Caco-2 (cell line): ENCODE measurements at regions not wholly inside any gene's neighbourhood (a gene's known extent, or its start where the extent isn't known, plus 50 kb on each side); places are given as distances from the start of the nearest gene placed in this dataset.

Source experiments
- BruUV-seq: library from RNA; stranded (reverse); fragments of 400-500 nt; replicated peaks from 2 replicates; lab custom pipeline; 2021; lab: Mats Ljungman, UMichigan
- CTCF ChIA-PET: fragments of 300-600 bp; sonication (Branson Sonifier 250); formaldehyde crosslinking; loops from one replicate; lab custom pipeline; 2022; ENCODE audit warnings: antibody characterized with exemption; lab: Charles Lee
- POLR2A ChIA-PET: fragments of 300-600 bp; sonication (Branson Sonifier 250); formaldehyde crosslinking; loops from one replicate; lab custom pipeline; 2022; ENCODE audit warnings: antibody characterized with exemption; lab: Charles Lee
- DNase-seq, 2 experiments: peaks; one replicate each; pipeline versions ENCODE4 v3.0.0 to v3.0.0-alpha.2; 2020 to 2022
- H3K27me3 ChIP-seq: replicated peaks from 2 replicates; pipeline ENCODE4 v1.6.0; 2011; ENCODE audit warnings: low read length; ENCODE audit not compliant: control insufficient read depth, insufficient read depth
- H3K36me3 ChIP-seq: 2 replicates; pipeline ENCODE4 v1.5.1; 2011; ENCODE audit warnings: low read length; ENCODE audit not compliant: control insufficient read depth, insufficient read depth
- H3K4me1 ChIP-seq: fragments of 250-450 bp; sonication (Bioruptor Pico); 2 replicates; pipeline ENCODE4 v1.5.1; 2020; ENCODE audit warnings: mild to moderate bottlenecking
- H3K4me3 ChIP-seq: 2 replicates; pipeline ENCODE4 v1.5.1; 2011; ENCODE audit warnings: low read depth, mild to moderate bottlenecking, control low read depth, low read length
- H3K9me3 ChIP-seq: fragments of 250-450 bp; sonication (Bioruptor Pico); 2 replicates; pipeline ENCODE4 v1.5.1; 2020; ENCODE audit warnings: mild to moderate bottlenecking, moderate library complexity
- H3K27ac Mint-ChIP-seq: one replicate; pipeline ENCODE4 v1.8.0; 2022; ENCODE audit warnings: mixed read lengths; ENCODE audit not compliant: unreplicated experiment
- H3K27me3 Mint-ChIP-seq: one replicate; pipeline ENCODE4 v1.8.0; 2022; ENCODE audit warnings: mixed read lengths; ENCODE audit not compliant: insufficient read depth, unreplicated experiment
- H3K36me3 Mint-ChIP-seq: one replicate; pipeline ENCODE4 v1.8.0; 2022; ENCODE audit warnings: mild to moderate bottlenecking, mixed read lengths; ENCODE audit not compliant: insufficient read depth, unreplicated experiment
- H3K4me1 Mint-ChIP-seq: one replicate; pipeline ENCODE4 v1.8.0; 2022; ENCODE audit warnings: low read depth, mixed read lengths; ENCODE audit not compliant: unreplicated experiment
- H3K4me3 Mint-ChIP-seq: one replicate; pipeline ENCODE4 v1.8.0; 2022; ENCODE audit warnings: mild to moderate bottlenecking, moderate library complexity, mixed read lengths; ENCODE audit not compliant: unreplicated experiment
- H3K9me3 Mint-ChIP-seq: one replicate; pipeline ENCODE4 v1.8.0; 2022; ENCODE audit warnings: mixed read lengths; ENCODE audit not compliant: unreplicated experiment
- CTCF ChIP-seq, 2 experiments: fragments of 200-600 bp in 1 of 2; IDR thresholded peaks; 1 replicate in 1 of 2; 2 replicates in 1 of 2; pipeline versions ENCODE4 v1.5.1 to v1.8.0; 2011 to 2022; ENCODE audit warnings: antibody characterized with exemption in 1 of 2, control low read depth in 1 of 2, inconsistent platforms in 1 of 2, low read depth in 1 of 2, low read length in 1 of 2, mild to moderate bottlenecking in 1 of 2, moderate library complexity in 1 of 2; ENCODE audit not compliant: insufficient read depth in 1 of 2, severe bottlenecking in 1 of 2, unreplicated experiment in 1 of 2
- intact Hi-C: fragments of 100-400 bp; cut with micrococcal nuclease; formaldehyde crosslinking; loops from one replicate; pipeline ENCODE4 v1.10.0; 2022; ENCODE audit not compliant: unreplicated experiment

- 0 out of 2 replicates have a peak, but pooled peaks cover 5% of the 10 kb centered on the region for H3K4me1 ChIP-seq
- ChIA-PET POLR2A (no interaction called here), CTCF (interaction anchor here (0.8 to 1.6 kb wide), 5 partner anchors 29 to 767 kb away, joined by 3 to 9 read pairs (median 7); no protein-coding TSS in a partner anchor)
- BruUV-seq: no TSS peak
- Mint-ChIP-seq H3K4me1 (no peaks in the 10 kb centered on the region), H3K9me3 (no peaks in the 10 kb centered on the region), H3K27me3 (no peaks in the 10 kb centered on the region), H3K4me3 (no peak overlapping the region), H3K36me3 (no peaks in the 10 kb centered on the region), H3K27ac (no peak overlapping the region)
- H3K4me3 ChIP-seq: no peak overlapping the region
- no peaks in the 10 kb centered on the region for H3K9me3 ChIP-seq
- no peak for TF ChIP-seq CTCF (IDR thresholded peaks at IDR 0.05; ENCODE audit: insufficient read depth in 1 of 2, low read depth in 1 of 2, low read length in 1 of 2, severe bottlenecking in 1 of 2, unreplicated experiment in 1 of 2)
- intact Hi-C loops: no loop called here
- H3K27me3 ChIP-seq: no peaks in the 10 kb centered on the region
- no peaks in the 10 kb centered on the region for H3K36me3 ChIP-seq
- no peak for DNase-seq
These were observed 82.8 kb downstream of the HRH4 start for GRCh38 chr18:24543086-24543794.

GRCh38 chr18:24543795-24544498 lies 83.5 kb downstream of the HRH4 start:
- Histone ChIP-seq H3K36me3 (no peaks in the 10 kb centered on the region), H3K9me3 (no peaks in the 10 kb centered on the region), H3K4me1 (no peaks in the 10 kb centered on the region), H3K27me3 (no peaks in the 10 kb centered on the region), H3K4me3 (no peak overlapping the region)
- Mint-ChIP-seq H3K4me1 (no peaks in the 10 kb centered on the region), H3K27me3 (no peaks in the 10 kb centered on the region), H3K36me3 (no peaks in the 10 kb centered on the region), H3K9me3 (no peaks in the 10 kb centered on the region), H3K27ac (no peak overlapping the region), H3K4me3 (no peak overlapping the region)
- POLR2A ChIA-PET: no interaction called here
- CTCF ChIA-PET: interaction anchor here (0.8 to 1.6 kb wide), 5 partner anchors 30 to 766 kb away, joined by 3 to 9 read pairs (median 7); no protein-coding TSS in a partner anchor
- intact Hi-C loops: loop anchor here (1.0 to 2.0 kb wide), 2 partner anchors 57 to 183 kb away; no protein-coding TSS in a partner anchor
- DNase-seq: peak in 1 of 2 experiments; percentile 23
- TF ChIP-seq CTCF (IDR thresholded peaks at IDR 0.05; ENCODE audit: insufficient read depth in 1 of 2, low read depth in 1 of 2, low read length in 1 of 2, severe bottlenecking in 1 of 2, unreplicated experiment in 1 of 2): peak; percentile 20 to 41
- no TSS peak for BruUV-seq

- no peak overlapping the region for H3K4me3 ChIP-seq
- no TSS peak for BruUV-seq
- no peaks in the 10 kb centered on the region for H3K36me3 ChIP-seq
- no peaks in the 10 kb centered on the region for H3K27me3 ChIP-seq
- no peak overlapping the region for H3K4me3 Mint-ChIP-seq
- H3K9me3 ChIP-seq: no peaks in the 10 kb centered on the region
- POLR2A ChIA-PET: no interaction called here
- H3K27ac Mint-ChIP-seq: no peak overlapping the region
- intact Hi-C loops: loop anchor here (1.0 to 2.0 kb wide), 2 partner anchors 56 to 182 kb away; no protein-coding TSS in a partner anchor
- no peak for DNase-seq
- CTCF ChIA-PET: no interaction called here
- no peak for TF ChIP-seq CTCF (IDR thresholded peaks at IDR 0.05; ENCODE audit: insufficient read depth in 1 of 2, low read depth in 1 of 2, low read length in 1 of 2, severe bottlenecking in 1 of 2, unreplicated experiment in 1 of 2)
- no peaks in the 10 kb centered on the region for H3K4me1 ChIP-seq
- no peaks in the 10 kb centered on the region for H3K9me3 Mint-ChIP-seq
- no peaks in the 10 kb centered on the region for H3K4me1 Mint-ChIP-seq
- H3K27me3 Mint-ChIP-seq: no peaks in the 10 kb centered on the region
- no peaks in the 10 kb centered on the region for H3K36me3 Mint-ChIP-seq
These were observed 84.5 kb downstream of the HRH4 start for GRCh38 chr18:24544949-24545348.
